ENCODE measurements at regions not wholly inside any gene's neighbourhood (a gene's known extent, or its start where the extent isn't known, plus 50 kb on each side); places are given as distances from the start of the nearest gene placed in this dataset.

DNA sequence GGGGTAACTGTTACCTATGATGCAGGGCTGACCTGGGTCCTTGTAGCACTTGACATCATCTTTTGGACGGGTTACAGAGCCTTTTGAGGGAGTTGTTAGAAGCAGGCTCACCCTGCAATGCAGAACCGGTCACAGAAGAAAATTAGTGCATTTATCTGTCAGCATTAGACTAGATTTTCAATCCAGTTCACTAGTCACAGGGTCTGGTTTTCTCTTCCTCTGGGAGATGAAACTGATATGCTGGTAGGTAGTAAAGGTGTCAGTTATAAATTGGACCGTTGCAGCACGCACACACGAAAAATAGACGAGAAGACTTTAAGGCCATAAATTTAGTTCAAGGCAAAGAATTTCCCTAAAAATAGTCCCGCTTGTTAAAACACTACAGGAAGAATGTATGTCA, 532.3 kb upstream of the ATP11B start:
- TF ChIP-seq, protein P1, sequence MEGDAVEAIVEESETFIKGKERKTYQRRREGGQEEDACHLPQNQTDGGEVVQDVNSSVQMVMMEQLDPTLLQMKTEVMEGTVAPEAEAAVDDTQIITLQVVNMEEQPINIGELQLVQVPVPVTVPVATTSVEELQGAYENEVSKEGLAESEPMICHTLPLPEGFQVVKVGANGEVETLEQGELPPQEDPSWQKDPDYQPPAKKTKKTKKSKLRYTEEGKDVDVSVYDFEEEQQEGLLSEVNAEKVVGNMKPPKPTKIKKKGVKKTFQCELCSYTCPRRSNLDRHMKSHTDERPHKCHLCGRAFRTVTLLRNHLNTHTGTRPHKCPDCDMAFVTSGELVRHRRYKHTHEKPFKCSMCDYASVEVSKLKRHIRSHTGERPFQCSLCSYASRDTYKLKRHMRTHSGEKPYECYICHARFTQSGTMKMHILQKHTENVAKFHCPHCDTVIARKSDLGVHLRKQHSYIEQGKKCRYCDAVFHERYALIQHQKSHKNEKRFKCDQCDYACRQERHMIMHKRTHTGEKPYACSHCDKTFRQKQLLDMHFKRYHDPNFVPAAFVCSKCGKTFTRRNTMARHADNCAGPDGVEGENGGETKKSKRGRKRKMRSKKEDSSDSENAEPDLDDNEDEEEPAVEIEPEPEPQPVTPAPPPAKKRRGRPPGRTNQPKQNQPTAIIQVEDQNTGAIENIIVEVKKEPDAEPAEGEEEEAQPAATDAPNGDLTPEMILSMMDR (conservative IDR thresholded peaks at IDR 0.05; ENCODE audit: low read depth, low read length) = no peak
- no peak overlapping the region for H3K4me3 ChIP-seq (ENCODE audit: low read depth, low read length)
- DNase-seq (ENCODE audit: low read depth) = no peak

DNA sequence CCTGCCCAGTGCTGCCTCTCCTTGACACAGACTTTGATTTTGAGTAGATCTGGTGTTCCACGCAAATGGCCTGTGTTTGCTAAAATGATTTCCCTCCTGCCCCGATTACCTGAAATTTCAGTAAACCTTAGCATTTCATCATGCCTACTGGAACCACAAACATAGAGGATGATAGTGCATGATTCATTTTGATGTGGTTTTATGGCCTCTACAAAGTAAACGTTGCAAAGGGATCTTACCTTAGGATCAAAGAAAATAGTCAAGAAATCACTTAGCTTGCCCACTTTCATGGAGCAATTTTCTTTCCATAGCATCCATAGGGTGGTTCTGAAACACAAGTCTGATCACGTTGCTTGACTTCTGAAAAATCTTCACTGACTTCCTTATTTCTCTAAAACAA, 524.6 kb upstream of the ATP11B start:
- TF ChIP-seq, protein P1 (conservative IDR thresholded peaks at IDR 0.05; ENCODE audit: low read depth, low read length) = no peak
- no peak for DNase-seq (ENCODE audit: low read depth)
- no peak overlapping the region for H3K4me3 ChIP-seq (ENCODE audit: low read depth, low read length)

DNA sequence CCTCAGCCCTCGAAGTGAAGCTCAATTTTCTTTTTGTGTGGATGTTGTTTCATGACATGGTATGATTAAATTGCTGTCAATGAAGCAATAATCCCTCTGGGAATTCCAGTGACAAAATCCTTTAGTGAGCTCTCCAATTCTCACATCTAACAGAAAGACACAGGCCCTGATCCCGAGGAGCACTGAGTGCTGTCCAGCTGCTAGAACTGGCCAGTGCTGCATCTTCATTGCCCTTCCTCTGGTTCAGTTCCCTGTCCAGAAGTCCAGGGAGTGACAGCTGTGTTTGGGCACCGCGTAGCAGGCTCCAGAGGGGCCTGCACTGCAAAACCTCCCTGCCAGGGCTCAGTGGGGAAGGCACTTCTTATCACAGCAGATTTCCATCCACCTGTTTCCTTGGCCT, 516.8 kb upstream of the ATP11B start:
- DNase-seq (ENCODE audit: low read depth) = no peak
- no peak overlapping the region for H3K4me3 ChIP-seq (ENCODE audit: low read depth, low read length)
- TF ChIP-seq, protein P1 (conservative IDR thresholded peaks at IDR 0.05; ENCODE audit: low read depth, low read length) = no peak

DNA sequence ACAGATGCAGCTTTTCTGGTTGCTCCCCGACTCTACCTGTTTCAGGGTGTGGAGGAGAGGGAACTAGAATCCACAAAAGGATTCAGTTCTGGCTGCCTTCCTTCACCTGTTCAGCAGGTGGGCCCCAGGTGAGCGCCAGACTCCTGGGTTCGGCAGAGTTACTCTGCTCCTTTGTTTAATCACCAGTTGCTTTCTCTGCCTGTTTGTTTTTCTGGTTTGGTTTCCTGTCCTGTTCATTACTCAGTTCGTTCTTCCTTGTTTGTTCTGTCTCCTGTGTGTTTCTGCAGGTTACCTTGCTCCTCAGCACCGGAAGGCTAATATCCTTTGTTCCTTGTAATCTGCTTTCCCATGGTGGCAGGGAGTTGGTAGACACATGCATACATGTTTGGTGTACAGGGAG, 508.5 kb upstream of the ATP11B start:
- H3K4me3 ChIP-seq (ENCODE audit: low read depth, low read length) = no peak overlapping the region
- TF ChIP-seq, protein P1 (conservative IDR thresholded peaks at IDR 0.05; ENCODE audit: low read depth, low read length) = no peak
- DNase-seq (ENCODE audit: low read depth) = no peak

DNA sequence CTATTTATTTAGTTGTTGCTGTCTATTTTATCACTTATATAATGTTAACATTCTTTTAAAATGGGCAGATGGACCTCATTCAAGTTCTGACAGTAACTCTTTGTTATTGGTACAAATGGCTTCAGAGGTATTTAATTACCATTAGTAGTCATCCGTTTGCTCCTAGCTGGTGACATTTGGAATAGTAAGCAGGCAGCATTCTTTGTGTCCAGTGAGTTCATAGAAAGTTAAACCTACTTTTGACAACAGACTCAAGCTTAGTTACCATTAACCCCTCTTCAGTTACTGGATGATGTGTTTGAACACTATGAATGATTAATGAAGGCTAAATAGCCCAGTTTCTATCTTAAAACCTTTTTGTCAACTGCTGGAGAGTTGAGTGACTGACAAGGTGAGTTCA, 500.7 kb upstream of the ATP11B start:
- DNase-seq (ENCODE audit: low read depth) = peak; percentile 19
- no peak overlapping the region for H3K4me3 ChIP-seq (ENCODE audit: low read depth, low read length)
- TF ChIP-seq, protein P1 (conservative IDR thresholded peaks at IDR 0.05; ENCODE audit: low read depth, low read length) = no peak

DNA sequence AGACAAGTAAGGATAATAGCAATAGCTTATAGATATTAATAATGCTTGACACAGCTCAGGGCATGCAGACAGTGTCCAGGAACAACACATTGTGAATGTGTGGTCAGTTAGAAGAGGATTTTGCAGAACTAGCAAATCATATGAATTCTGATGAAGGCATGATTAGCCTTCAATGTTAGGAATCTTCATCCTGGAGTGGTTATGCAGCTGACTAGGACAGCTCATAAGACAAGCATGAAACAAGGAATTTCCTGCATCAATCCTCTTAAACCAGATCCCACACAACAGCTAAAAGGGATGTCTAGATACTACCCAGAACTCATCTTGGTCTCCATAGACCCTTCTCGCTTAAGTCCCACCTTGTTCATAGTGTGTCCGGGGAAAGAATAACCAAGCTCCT, 499.0 kb upstream of the ATP11B start:
- TF ChIP-seq, protein P1 (conservative IDR thresholded peaks at IDR 0.05; ENCODE audit: low read depth, low read length) = no peak
- peak; percentile 26 for DNase-seq (ENCODE audit: low read depth)
- no peak overlapping the region for H3K4me3 ChIP-seq (ENCODE audit: low read depth, low read length)

DNA sequence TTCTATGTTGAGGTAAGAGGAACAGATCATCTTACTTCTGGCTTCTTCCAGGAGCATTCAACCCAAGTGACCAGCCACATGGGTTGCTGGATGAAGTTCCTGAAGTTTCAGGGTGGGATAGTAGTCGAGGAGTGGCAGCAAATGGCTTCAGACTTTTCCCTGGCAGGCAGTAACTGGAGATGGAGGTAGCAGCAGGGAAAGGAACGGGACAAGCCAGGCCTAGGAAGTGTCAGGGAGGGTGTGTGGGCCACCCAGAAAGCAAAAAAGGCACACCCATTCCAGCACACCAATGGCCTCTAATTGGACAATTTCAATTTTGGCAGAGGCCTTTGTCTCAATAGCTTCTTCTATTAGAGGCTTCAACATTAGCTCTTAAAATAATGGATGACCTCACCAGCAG, 498.6 kb upstream of the ATP11B start:
- no peak for DNase-seq (ENCODE audit: low read depth)
- no peak overlapping the region for H3K4me3 ChIP-seq (ENCODE audit: low read depth, low read length)
- TF ChIP-seq, protein P1 (conservative IDR thresholded peaks at IDR 0.05; ENCODE audit: low read depth, low read length) = no peak
